T-helper 2 cell treated with Interferon-gamma antibody and Interleukin-4, amounts not matched to agents 100 ng/mL and 5 ng/mL, for 36 hours (primary cell): ENCODE measurements at regions not wholly inside any gene's neighbourhood (a gene's known extent, or its start where the extent isn't known, plus 50 kb on each side); places are given as distances from the start of the nearest gene placed in this dataset.

Experiments used
- intact Hi-C: fragments of 100-400 bp; cut with micrococcal nuclease; formaldehyde crosslinking; loops from one replicate; pipeline ENCODE4 v1.15.1; 2023

- intact Hi-C loops = no loop called here
Measured at GRCh38 chr3:117074826-117075225, 365.2 kb downstream of the TUSC7 start.

- intact Hi-C loops = no loop called here
Measured at GRCh38 chr3:117079997-117080396, 370.4 kb downstream of the TUSC7 start.

- intact Hi-C loops = no loop called here
Measured at GRCh38 chr3:117080872-117081271, 371.3 kb downstream of the TUSC7 start.

GRCh38 chr3:117084277-117084676 is 374.7 kb downstream of the TUSC7 start:
- intact Hi-C loops = no loop called here

GRCh38 chr3:117084739-117085270 is 375.2 kb downstream of the TUSC7 start:
- intact Hi-C loops = no loop called here

GRCh38 chr3:117091676-117092075 is 382.1 kb downstream of the TUSC7 start:
- intact Hi-C loops = no loop called here

- intact Hi-C loops = no loop called here
Measured at GRCh38 chr3:117096549-117096948, 387.0 kb downstream of the TUSC7 start.

- intact Hi-C loops = no loop called here
Measured at GRCh38 chr3:117097351-117097750, 387.8 kb downstream of the TUSC7 start.

- intact Hi-C loops = no loop called here
Measured at GRCh38 chr3:117101697-117102096, 392.1 kb downstream of the TUSC7 start.

GRCh38 chr3:117102426-117102825 is 392.8 kb downstream of the TUSC7 start:
- intact Hi-C loops = no loop called here

GRCh38 chr3:117103675-117104074 is 394.1 kb downstream of the TUSC7 start:
- intact Hi-C loops = no loop called here

GRCh38 chr3:117104381-117104780 is 394.8 kb downstream of the TUSC7 start:
- intact Hi-C loops = no loop called here

- intact Hi-C loops = no loop called here
Measured at GRCh38 chr3:117104792-117105191, 395.2 kb downstream of the TUSC7 start.

- intact Hi-C loops = no loop called here
Measured at GRCh38 chr3:117105686-117106085, 396.1 kb downstream of the TUSC7 start.

GRCh38 chr3:117106396-117106795 is 396.8 kb downstream of the TUSC7 start:
- intact Hi-C loops = no loop called here

- intact Hi-C loops = no loop called here
Measured at GRCh38 chr3:117107946-117108345, 398.4 kb downstream of the TUSC7 start.

- intact Hi-C loops = no loop called here
Measured at GRCh38 chr3:117109178-117109577, 399.6 kb downstream of the TUSC7 start.

GRCh38 chr3:117114517-117115265 is 405.1 kb downstream of the TUSC7 start:
- intact Hi-C loops = no loop called here

GRCh38 chr3:117117188-117117936 is 407.8 kb downstream of the TUSC7 start:
- intact Hi-C loops = no loop called here

GRCh38 chr3:117118604-117119003 is 409.0 kb downstream of the TUSC7 start:
- intact Hi-C loops = no loop called here

GRCh38 chr3:117120014-117120413 is 410.4 kb downstream of the TUSC7 start:
- intact Hi-C loops = no loop called here

- intact Hi-C loops = no loop called here
Measured at GRCh38 chr3:117122609-117123008, 413.0 kb downstream of the TUSC7 start.

GRCh38 chr3:117126460-117126859 is 416.9 kb downstream of the TUSC7 start:
- intact Hi-C loops = no loop called here
